ENCODE measurements at regions not wholly inside any gene's neighbourhood (a gene's known extent, or its start where the extent isn't known, plus 50 kb on each side); places are given as distances from the start of the nearest gene placed in this dataset.
"Not testable (repeated sequence)": the region's sequence is repeated elsewhere in the genome, so short reads cannot be mapped to it uniquely, and the experiment has no call there.

- Histone ChIP-seq H3K9me3 (ENCODE audit: low read length) (no peaks in the 10 kb centered on the region), H3K27me3 (ENCODE audit: insufficient read depth, low read length) (no peaks in the 10 kb centered on the region), H3K4me3 (ENCODE audit: low read length) (no peak overlapping the region)
Measured at GRCh38 chr2:176879426-176879995, 333.1 kb upstream of the HNRNPA3 start.

DNA sequence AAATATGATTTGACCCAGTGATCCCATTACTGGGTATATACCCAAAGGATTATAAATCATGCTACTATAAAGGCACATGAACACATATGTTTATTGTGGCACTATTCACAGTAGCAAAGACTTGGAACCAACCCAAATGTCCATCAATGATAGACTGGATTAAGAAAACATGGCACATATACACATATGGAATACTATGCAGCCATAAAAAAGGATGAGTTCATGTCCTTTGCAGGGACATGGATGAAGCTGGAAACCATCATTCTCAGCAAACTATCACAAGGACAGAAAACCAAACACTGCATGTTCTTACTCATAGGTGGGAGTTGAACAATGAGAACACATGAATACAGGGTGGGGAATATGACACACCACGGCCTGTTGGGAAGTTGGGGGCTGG, 330.5 kb upstream of the HNRNPA3 start:
- not testable (repeated sequence) for H2AFZ ChIP-seq (ENCODE audit: low read depth, low read length); H3K36me3 ChIP-seq (ENCODE audit: insufficient read depth, low read length); H3K9me3 ChIP-seq (ENCODE audit: low read length); H3K4me3 ChIP-seq (ENCODE audit: low read length); H3K27me3 ChIP-seq (ENCODE audit: insufficient read depth, low read length)
- peaks cover 12% of the 10 kb centered on the region for H3K4me1 ChIP-seq (ENCODE audit: insufficient read depth, low read length)

More at GRCh38 chr2:176879426-176879995, 333.1 kb upstream of the HNRNPA3 start:
- peaks cover 12% of the 10 kb centered on the region for H3K4me1 ChIP-seq (ENCODE audit: insufficient read depth, low read length)
- no peak overlapping the region for H2AFZ ChIP-seq (ENCODE audit: low read depth, low read length)
- no peaks in the 10 kb centered on the region for H3K36me3 ChIP-seq (ENCODE audit: insufficient read depth, low read length)

- Histone ChIP-seq H3K36me3 (ENCODE audit: insufficient read depth, low read length) (no peaks in the 10 kb centered on the region), H3K4me1 (ENCODE audit: insufficient read depth, low read length) (peaks cover 3% of the 10 kb centered on the region), H3K9me3 (ENCODE audit: low read length) (no peaks in the 10 kb centered on the region), H3K4me3 (ENCODE audit: low read length) (no peak overlapping the region), H3K27me3 (ENCODE audit: insufficient read depth, low read length) (peaks cover 4% of the 10 kb centered on the region), H2AFZ (ENCODE audit: low read depth, low read length) (no peak overlapping the region)
Measured at GRCh38 chr2:176885001-176885643, 327.5 kb upstream of the HNRNPA3 start.

DNA sequence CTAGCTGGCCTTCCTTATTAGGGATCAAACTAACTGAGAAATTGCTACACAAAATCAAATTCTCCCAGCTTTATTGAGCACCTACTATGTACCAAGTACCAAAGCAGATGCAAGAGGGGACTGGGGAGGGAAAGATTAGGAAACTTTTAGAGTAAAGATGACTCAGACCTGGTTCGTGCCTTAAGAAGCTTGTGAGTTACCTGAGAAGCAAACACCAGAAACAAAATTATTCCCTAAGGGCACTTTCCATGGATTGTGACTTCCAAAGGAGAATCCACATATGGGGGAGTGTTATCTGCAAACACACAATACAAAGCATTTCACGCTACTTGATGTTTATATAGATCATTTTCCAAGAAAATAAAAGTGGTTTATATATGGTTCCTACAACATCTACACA, 326.9 kb upstream of the HNRNPA3 start:
- Histone ChIP-seq H3K9me3 (ENCODE audit: low read length) (no peaks in the 10 kb centered on the region), H3K4me3 (ENCODE audit: low read length) (no peak overlapping the region), H3K36me3 (ENCODE audit: insufficient read depth, low read length) (no peaks in the 10 kb centered on the region), H2AFZ (ENCODE audit: low read depth, low read length) (no peak overlapping the region), H3K4me1 (ENCODE audit: insufficient read depth, low read length) (no peaks in the 10 kb centered on the region), H3K27me3 (ENCODE audit: insufficient read depth, low read length) (peaks cover 4% of the 10 kb centered on the region)

GRCh38 chr2:176891105-176891504, 321.5 kb upstream of the HNRNPA3 start:
- Histone ChIP-seq H3K4me1 (ENCODE audit: insufficient read depth, low read length) (no peaks in the 10 kb centered on the region), H3K36me3 (ENCODE audit: insufficient read depth, low read length) (no peaks in the 10 kb centered on the region), H3K4me3 (ENCODE audit: low read length) (no peak overlapping the region), H2AFZ (ENCODE audit: low read depth, low read length) (no peak overlapping the region), H3K9me3 (ENCODE audit: low read length) (no peaks in the 10 kb centered on the region), H3K27me3 (ENCODE audit: insufficient read depth, low read length) (peaks cover 4% of the 10 kb centered on the region)

DNA sequence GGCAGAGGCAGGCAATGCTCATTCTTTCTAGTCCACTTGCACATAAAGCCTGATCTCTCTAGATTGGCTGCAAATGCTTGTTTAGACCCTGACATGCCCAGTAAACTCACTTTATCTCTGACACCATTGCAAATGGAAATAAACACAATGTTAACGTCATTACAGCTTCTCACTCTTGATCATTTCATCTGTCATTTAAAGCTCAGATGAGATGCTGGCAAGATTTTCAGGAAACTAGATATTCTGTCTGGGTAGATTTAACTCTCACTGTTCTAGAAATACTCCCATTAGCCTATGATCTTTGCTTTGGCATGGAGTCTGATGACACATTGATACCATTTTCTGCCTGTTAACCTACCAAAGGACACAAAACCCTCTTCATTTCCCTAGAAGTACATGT, 320.7 kb upstream of the HNRNPA3 start:
- Histone ChIP-seq H3K4me3 (ENCODE audit: low read length) (no peak overlapping the region), H3K36me3 (ENCODE audit: insufficient read depth, low read length) (no peaks in the 10 kb centered on the region), H3K4me1 (ENCODE audit: insufficient read depth, low read length) (no peaks in the 10 kb centered on the region), H2AFZ (ENCODE audit: low read depth, low read length) (no peak overlapping the region), H3K9me3 (ENCODE audit: low read length) (no peaks in the 10 kb centered on the region), H3K27me3 (ENCODE audit: insufficient read depth, low read length) (peaks cover 4% of the 10 kb centered on the region)

DNA sequence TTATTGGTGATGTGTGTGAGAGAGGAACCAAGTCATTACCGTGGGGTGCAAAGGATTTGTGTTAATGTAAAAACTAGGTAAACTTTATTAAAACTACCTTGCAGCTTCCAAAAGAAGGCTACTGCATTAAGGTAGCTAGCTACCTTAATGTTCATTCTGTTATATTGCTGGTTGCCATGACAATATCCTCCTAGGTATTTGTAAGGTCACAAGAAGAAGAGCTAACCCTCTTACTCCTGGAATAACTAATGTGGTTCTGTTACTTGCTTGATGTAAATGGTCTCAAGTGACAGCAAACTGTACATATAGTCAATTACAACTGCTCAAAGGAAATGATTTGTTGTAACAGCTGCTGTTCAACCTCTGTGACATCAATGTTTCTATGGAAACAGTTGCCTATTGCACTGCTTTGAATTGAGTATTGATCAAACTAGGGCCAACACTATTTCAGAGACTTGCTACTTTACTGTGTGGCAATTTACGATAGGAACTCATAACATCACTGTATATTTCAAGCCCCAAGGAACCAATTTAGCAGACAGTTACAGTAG, 319.8 kb upstream of the HNRNPA3 start:
- peaks cover 3% of the 10 kb centered on the region for H3K27me3 ChIP-seq (ENCODE audit: insufficient read depth, low read length)
- H2AFZ ChIP-seq (ENCODE audit: low read depth, low read length), result no peak overlapping the region
- H3K4me1 ChIP-seq (ENCODE audit: insufficient read depth, low read length), result no peaks in the 10 kb centered on the region
- no peak overlapping the region for H3K4me3 ChIP-seq (ENCODE audit: low read length)
- no peaks in the 10 kb centered on the region for H3K36me3 ChIP-seq (ENCODE audit: insufficient read depth, low read length)
- H3K9me3 ChIP-seq (ENCODE audit: low read length), result no peaks in the 10 kb centered on the region

DNA sequence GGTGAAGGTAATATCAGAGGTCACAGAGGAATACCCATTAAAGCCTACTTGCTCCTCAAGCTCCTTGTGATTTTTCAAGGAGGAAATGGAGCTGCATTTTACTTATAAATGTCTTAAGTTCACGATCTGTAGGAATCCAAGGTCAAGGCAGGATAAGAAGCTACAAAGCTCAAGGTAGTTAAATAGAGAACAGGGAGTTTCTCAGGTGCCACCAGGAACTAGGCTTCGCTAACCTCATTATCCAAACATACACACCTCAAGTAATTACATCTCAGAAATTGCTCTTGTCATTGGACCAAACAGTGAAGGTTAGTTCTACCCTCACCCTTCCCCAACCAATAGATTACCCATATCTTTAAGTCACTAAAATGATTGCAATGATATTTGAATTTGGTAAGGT, 317.4 kb upstream of the HNRNPA3 start:
- Histone ChIP-seq H2AFZ (ENCODE audit: low read depth, low read length) (no peak overlapping the region), H3K4me3 (ENCODE audit: low read length) (no peak overlapping the region), H3K9me3 (ENCODE audit: low read length) (no peaks in the 10 kb centered on the region), H3K4me1 (ENCODE audit: insufficient read depth, low read length) (no peaks in the 10 kb centered on the region), H3K36me3 (ENCODE audit: insufficient read depth, low read length) (no peaks in the 10 kb centered on the region), H3K27me3 (ENCODE audit: insufficient read depth, low read length) (no peaks in the 10 kb centered on the region)

DNA sequence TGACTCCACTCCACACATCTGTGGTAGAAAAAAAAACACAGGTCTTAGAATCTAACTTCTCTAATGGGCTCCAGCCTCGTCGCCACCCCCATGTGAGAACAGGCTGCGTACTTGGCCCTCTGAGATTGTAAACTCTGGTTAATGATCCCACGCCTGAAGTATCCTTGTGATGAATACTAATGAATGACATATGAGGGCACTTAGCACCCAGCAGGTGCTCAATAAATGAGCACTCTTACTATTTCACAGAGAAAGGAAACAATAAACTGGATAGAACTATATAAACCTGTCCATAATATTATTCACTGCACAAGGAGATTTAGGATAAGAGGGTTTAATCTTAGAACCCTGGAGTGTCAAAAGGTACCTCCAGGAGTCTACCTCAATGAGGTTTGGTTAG, 310.1 kb upstream of the HNRNPA3 start:
- Histone ChIP-seq H3K27me3 (ENCODE audit: insufficient read depth, low read length) (no peaks in the 10 kb centered on the region), H3K4me3 (ENCODE audit: low read length) (no peak overlapping the region), H3K4me1 (ENCODE audit: insufficient read depth, low read length) (no peaks in the 10 kb centered on the region), H3K36me3 (ENCODE audit: insufficient read depth, low read length) (no peaks in the 10 kb centered on the region), H3K9me3 (ENCODE audit: low read length) (no peaks in the 10 kb centered on the region), H2AFZ (ENCODE audit: low read depth, low read length) (no peak overlapping the region)

DNA sequence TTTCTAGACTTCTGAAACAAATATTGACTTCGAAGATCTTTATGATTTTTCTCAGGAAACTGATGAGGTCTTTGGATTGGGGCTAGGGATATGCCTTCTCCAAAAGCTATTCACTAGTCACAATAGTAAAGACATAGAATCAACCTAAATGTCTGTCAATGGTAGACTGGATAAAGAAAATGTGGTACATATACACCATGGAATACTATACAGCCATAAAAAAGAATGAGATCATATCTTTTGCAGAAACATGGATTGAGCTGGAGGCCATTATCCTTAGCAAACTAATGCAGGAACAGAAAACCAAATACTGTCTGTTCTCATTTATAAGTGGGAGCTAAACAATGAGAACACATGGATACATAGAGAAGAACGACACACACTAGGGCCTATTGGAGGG, 308.5 kb upstream of the HNRNPA3 start:
- H2AFZ ChIP-seq (ENCODE audit: low read depth, low read length); H3K4me3 ChIP-seq (ENCODE audit: low read length); H3K4me1 ChIP-seq (ENCODE audit: insufficient read depth, low read length); H3K9me3 ChIP-seq (ENCODE audit: low read length); H3K36me3 ChIP-seq (ENCODE audit: insufficient read depth, low read length); H3K27me3 ChIP-seq (ENCODE audit: insufficient read depth, low read length): not testable (repeated sequence)

DNA sequence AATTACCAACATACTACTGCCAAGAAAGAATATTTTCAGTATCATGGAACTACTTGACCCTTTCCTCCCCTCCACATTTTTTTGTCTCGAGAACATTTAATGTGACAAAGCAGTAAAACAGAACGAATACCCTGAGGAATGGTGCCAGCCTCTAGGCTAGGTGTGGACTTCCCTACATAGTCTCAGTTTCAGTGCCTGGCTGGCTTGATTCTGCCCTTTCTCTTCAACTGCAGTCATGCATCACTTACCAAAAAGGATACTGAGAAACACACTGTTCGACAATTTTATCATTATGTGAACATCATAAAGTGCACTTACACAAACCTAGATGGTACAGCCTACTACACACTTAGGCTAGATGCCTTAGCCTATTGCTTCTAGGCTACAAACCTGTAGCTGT, 305.3 kb upstream of the HNRNPA3 start:
- peaks cover 4% of the 10 kb centered on the region for H3K27me3 ChIP-seq (ENCODE audit: insufficient read depth, low read length)
- H3K4me1 ChIP-seq (ENCODE audit: insufficient read depth, low read length), result no peaks in the 10 kb centered on the region
- H3K9me3 ChIP-seq (ENCODE audit: low read length), result no peaks in the 10 kb centered on the region
- no peak overlapping the region for H3K4me3 ChIP-seq (ENCODE audit: low read length)
- H2AFZ ChIP-seq (ENCODE audit: low read depth, low read length), result no peak overlapping the region
- no peaks in the 10 kb centered on the region for H3K36me3 ChIP-seq (ENCODE audit: insufficient read depth, low read length)

DNA sequence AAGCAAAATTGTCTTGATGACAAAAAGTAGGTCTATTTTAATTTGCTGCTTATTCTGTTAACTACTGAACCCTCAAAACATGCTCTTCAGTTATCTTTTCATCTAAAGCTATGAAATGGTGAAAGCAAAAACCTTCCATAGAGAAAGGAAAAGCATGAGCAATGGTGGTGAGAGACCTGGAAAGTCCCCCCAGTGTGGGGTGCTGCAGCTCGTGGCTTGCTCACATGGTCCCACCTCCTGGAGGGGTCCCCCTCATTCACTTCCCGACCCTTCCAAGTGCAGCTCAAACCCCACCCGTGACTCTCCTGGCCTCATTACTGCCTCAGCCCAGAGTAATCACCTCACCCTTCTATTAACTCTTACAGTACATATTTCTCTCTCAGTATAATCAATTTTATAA, 301.8 kb upstream of the HNRNPA3 start:
- Histone ChIP-seq H2AFZ (ENCODE audit: low read depth, low read length) (no peak overlapping the region), H3K36me3 (ENCODE audit: insufficient read depth, low read length) (no peaks in the 10 kb centered on the region), H3K27me3 (ENCODE audit: insufficient read depth, low read length) (peaks cover 4% of the 10 kb centered on the region), H3K4me3 (ENCODE audit: low read length) (no peak overlapping the region), H3K4me1 (ENCODE audit: insufficient read depth, low read length) (no peaks in the 10 kb centered on the region), H3K9me3 (ENCODE audit: low read length) (no peaks in the 10 kb centered on the region)

GRCh38 chr2:176913955-176914354, 298.6 kb upstream of the HNRNPA3 start:
- Histone ChIP-seq H3K9me3 (ENCODE audit: low read length) (no peaks in the 10 kb centered on the region), H3K36me3 (ENCODE audit: insufficient read depth, low read length) (no peaks in the 10 kb centered on the region), H3K4me1 (ENCODE audit: insufficient read depth, low read length) (no peaks in the 10 kb centered on the region), H3K4me3 (ENCODE audit: low read length) (no peak overlapping the region), H2AFZ (ENCODE audit: low read depth, low read length) (no peak overlapping the region), H3K27me3 (ENCODE audit: insufficient read depth, low read length) (peaks cover 4% of the 10 kb centered on the region)

DNA sequence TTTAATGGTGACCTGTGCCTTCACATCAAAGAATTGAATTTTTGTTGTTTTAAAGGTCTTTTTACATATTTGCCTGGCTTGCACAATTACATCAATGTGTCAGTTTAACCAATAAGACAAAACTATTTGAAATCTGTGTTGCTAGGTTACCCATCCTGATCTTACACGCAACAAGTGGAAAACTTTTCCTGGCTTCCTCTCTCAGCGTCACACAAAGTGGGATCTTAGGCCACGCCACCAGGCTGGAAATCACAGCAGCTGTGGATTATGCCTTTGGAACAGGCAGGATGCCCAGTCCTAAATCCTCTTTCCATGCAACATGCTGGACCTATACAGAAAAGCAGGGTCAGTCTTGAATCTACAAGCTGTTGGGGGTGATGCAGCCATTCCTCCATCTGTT, 298.2 kb upstream of the HNRNPA3 start:
- no peaks in the 10 kb centered on the region for H3K36me3 ChIP-seq (ENCODE audit: insufficient read depth, low read length)
- H3K4me3 ChIP-seq (ENCODE audit: low read length), result no peak overlapping the region
- H2AFZ ChIP-seq (ENCODE audit: low read depth, low read length), result no peak overlapping the region
- H3K9me3 ChIP-seq (ENCODE audit: low read length), result no peaks in the 10 kb centered on the region
- H3K27me3 ChIP-seq (ENCODE audit: insufficient read depth, low read length), result peaks cover 4% of the 10 kb centered on the region
- no peaks in the 10 kb centered on the region for H3K4me1 ChIP-seq (ENCODE audit: insufficient read depth, low read length)
